Epithelial cell of proximal tubule (primary cell): ENCODE measurements at regions not wholly inside any gene's neighbourhood (a gene's known extent, or its start where the extent isn't known, plus 50 kb on each side); places are given as distances from the start of the nearest gene placed in this dataset.

Source experiments
- DNase-seq: peaks from one replicate; pipeline ENCODE4 v3.0.0-alpha.2; 2011; ENCODE audit warnings: low read depth
- H3K4me3 ChIP-seq: 2 replicates; pipeline ENCODE4 v1.5.1; 2011; ENCODE audit warnings: low read depth, mild to moderate bottlenecking, low read length
- CTCF ChIP-seq: conservative IDR thresholded peaks from 2 replicates; pipeline ENCODE4 v1.5.1; 2012; ENCODE audit warnings: low read depth, mild to moderate bottlenecking, low read length

DNA sequence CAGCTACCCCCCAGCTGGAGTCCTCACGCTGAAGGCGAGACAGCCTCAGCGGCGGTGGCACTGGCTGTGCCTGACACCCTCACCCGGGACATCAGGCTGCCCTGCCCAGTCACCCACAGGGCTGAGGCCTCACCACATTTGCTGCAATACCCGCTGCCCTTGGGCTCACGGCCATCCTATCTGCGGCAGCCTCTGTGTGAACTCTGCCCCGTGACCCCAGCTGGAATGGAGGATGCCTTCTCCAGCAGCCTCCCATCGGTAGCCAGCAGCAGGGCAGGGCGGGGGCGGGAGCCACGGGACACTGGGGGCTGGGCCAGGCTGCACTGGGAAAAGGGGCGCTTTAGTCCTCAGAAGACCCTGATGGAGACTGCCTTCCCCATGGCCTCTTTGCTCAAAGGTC lies 112.4 kb upstream of the ZBTB40 start:
- no peak for DNase-seq
- H3K4me3 ChIP-seq: no peak overlapping the region
- no peak for TF ChIP-seq CTCF

DNA sequence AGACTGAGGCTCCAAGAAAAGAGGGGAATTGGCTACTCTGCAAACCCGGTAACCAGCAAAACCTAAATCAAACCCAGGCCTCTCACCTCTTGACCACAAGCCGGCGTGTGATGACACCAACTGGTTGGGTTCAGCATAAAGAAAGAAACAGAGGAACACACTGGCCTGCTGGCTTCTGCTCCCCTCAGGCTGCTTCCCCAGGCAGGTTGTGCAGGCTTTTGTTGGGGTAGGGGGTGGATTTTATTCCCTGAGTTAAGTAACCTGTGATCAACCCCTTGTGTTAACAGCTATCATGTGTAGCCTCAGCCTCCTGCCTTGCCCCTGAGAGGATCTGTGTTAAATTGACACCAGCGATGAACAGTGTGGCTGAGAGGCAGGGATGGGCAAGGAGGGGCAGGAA lies 111.6 kb upstream of the ZBTB40 start:
- no peak for TF ChIP-seq CTCF
- no peak overlapping the region for H3K4me3 ChIP-seq
- no peak for DNase-seq

DNA sequence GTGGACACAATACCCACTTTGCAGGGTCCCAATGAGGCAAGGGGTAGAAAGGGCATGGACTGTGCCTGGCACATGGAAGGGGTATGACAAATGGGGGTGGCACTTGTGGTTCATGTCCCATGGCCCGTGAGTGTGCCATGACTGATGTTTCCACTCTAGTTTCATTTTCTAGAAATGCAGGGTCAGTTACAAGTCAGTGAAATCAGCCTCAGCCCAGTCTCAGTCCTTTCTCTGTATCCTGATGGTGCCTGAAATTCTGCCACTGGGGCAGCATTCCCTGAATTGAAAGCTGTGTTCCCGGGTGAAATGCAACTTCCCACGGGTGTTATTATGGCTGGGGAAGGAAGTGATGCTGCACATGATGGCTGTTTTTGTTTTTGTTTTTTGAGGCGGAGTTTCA lies 110.8 kb upstream of the ZBTB40 start:
- DNase-seq: no peak
- no peak overlapping the region for H3K4me3 ChIP-seq
- TF ChIP-seq CTCF: no peak

GRCh38 chr1:22341791-22342605 lies 109.7 kb upstream of the ZBTB40 start:
- no peak for TF ChIP-seq CTCF
- H3K4me3 ChIP-seq: no peak overlapping the region
- DNase-seq: no peak

- no peak for DNase-seq
- no peak for TF ChIP-seq CTCF
- H3K4me3 ChIP-seq: no peak overlapping the region
Measured at GRCh38 chr1:22342734-22343191, 108.9 kb upstream of the ZBTB40 start.

DNA sequence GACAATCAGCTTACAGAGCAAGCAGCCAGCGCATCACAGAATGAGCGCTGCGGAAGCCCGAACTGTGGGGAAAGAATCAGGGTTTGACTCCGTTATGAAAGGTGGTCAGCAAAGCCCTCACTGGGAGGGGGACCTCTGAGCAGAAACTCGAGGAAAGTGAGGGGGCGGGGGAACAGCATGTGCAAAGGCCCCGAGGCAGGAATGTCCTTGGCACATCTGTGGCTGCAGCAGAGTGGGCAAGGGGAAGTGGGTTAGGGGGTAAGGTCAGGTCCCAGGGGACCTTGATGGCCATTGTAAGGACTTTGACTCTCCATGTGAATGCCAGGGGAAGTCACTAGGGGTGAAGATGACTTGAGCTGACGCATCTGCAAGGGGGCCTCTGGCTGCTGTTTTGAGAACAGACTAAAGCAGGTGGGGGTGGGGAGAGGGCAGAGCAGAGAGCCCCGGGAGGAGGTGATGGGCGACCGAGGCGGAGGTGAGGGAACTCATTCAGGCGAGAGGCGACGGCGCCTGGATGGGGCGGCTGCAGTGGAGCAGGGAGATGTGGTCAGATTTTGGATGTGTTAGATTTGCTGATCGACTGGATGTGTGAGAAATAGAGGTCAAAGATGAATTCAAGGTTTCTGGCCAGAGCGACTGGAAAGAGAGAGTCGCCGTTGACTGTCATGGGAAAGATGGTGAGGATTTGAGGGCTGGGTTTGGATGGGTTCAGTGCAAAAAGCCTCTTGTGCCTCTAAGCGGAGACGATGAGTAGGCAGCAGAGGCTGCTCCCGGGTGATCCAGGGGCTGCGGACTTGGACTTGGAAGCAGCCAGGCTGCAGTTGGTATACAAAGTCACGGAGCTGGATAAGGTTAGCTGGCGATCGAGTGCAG lies 108.0 kb upstream of the ZBTB40 start:
- DNase-seq: no peak
- no peak for TF ChIP-seq CTCF
- H3K4me3 ChIP-seq: no peak overlapping the region
